ENCODE measurements at regions not wholly inside any gene's neighbourhood (a gene's known extent, or its start where the extent isn't known, plus 50 kb on each side); places are given as distances from the start of the nearest gene placed in this dataset.

- TF ChIP-seq CTCF (IDR thresholded peaks at IDR 0.05; ENCODE audit: poor library complexity, severe bottlenecking) (no peak), REST (IDR thresholded peaks at IDR 0.05; ENCODE audit: borderline replicate concordance) (no peak), EZH2 (IDR thresholded peaks at IDR 0.05; ENCODE audit: borderline replicate concordance, insufficient read depth, low read length, poor library complexity, severe bottlenecking) (no peak), EP300 (conservative IDR thresholded peaks at IDR 0.05; ENCODE audit: poor library complexity, severe bottlenecking) (no peak), POLR2AphosphoS5 (IDR thresholded peaks at IDR 0.05) (no peak), TAF1 (IDR thresholded peaks at IDR 0.05; ENCODE audit: low read depth) (no peak)
These were observed 819.5 kb downstream of the SLC16A7 start for GRCh38 chr12:60415351-60415750.

Data from neural cell (in vitro differentiated cells).